ENCODE measurements at regions not wholly inside any gene's neighbourhood (a gene's known extent, or its start where the extent isn't known, plus 50 kb on each side); places are given as distances from the start of the nearest gene placed in this dataset.
A peak's percentile ranks its signal among the peaks of the same experiment; 100 is the strongest.
"Not testable (repeated sequence)": the region's sequence is repeated elsewhere in the genome, so short reads cannot be mapped to it uniquely, and the experiment has no call there.

DNA sequence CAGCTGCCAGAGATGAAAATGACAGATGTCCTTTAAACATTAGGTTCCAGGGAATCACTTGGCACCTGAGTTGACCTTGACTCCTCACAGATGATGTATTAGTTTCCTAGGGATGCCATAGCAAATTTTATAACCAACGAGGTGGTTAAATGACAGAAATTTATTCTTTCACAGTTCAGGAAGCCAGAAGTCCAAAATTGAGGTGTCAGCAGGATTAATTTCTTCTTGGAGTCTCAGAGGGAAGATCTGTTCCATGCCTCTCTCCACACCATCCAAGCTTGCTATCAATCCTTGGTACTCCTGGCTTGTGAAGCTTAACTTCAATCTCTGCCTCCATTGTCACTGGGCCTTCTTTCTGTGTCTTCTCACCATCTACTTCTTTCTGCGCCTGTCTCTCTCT is 249.7 kb upstream of the BTG1 start:
- no peak for DNase-seq (ENCODE audit: low spot score)

DNA sequence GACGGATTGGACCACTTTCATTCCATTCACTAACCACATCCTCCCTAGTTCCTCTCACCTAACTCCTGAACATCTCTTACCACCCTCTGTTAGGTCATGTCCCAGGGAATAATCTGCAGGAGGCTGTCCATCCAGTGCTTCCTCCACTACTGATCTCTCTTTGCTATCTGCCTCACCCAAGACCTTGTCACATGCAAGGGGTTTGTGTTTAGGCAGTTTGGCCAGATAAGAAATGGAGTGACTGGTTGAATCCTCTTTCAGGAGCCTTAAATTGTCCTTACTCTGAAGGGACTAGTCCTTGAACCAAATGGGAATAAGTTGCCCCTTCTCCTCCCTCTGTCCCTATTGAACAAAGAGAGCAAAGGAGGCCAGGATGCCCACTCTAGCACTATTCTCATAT is 249.2 kb upstream of the BTG1 start:
- DNase-seq (ENCODE audit: low spot score): no peak

- DNase-seq (ENCODE audit: low spot score): no peak
Measured at GRCh38 chr12:92393504-92393903, 247.9 kb upstream of the BTG1 start.

DNA sequence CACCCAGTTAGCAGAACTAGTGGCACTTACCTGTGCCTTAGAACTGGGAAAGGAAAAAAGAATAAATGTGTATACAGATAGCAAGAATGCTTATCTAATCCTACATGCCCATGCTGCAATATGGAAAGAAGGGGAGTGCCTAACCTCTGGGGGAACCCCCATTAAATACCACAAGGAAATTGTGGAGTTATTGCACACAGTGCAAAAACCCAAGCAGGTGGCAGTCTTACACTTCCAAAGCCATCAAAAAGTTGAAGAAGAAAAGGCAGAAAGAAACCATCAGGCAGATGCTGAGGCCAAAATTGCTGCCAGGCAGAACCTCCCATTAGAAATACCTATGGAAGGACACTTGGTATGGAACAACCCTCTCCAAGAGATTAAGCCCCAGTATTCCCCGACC is 246.1 kb upstream of the BTG1 start:
- DNase-seq (ENCODE audit: low spot score): not testable (repeated sequence)

DNA sequence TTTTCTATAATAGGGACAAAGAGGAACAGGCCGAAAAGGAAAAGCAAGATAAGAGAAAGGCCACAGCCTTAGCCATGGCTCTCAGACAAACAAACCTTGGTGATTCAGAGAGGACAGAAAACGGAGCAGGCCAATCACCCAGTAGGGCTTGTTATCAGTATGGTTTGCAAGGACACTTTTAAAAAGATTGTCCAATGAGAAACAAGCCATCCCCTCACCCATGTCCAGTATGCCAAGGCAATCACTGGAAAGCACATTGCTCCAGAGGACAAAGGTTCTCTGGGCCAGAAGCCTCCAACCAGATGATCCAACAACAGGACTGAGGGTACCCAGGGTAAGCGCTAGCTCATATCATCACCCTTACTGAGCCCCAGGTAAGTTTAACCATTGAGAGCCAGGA is 243.8 kb upstream of the BTG1 start:
- DNase-seq (ENCODE audit: low spot score): no peak

- DNase-seq (ENCODE audit: low spot score): no peak
Measured at GRCh38 chr12:92385296-92385695, 239.7 kb upstream of the BTG1 start.

- DNase-seq (ENCODE audit: low spot score): no peak
Measured at GRCh38 chr12:92384571-92384970, 238.9 kb upstream of the BTG1 start.

GRCh38 chr12:92382383-92382878 is 236.8 kb upstream of the BTG1 start:
- no peak for DNase-seq (ENCODE audit: low spot score)

GRCh38 chr12:92381856-92382255 is 236.2 kb upstream of the BTG1 start:
- DNase-seq (ENCODE audit: low spot score): no peak

GRCh38 chr12:92378682-92379479 is 233.2 kb upstream of the BTG1 start:
- no peak for DNase-seq (ENCODE audit: low spot score)

GRCh38 chr12:92375504-92375903 is 229.9 kb upstream of the BTG1 start:
- not testable (repeated sequence) for DNase-seq (ENCODE audit: low spot score)

- no peak for DNase-seq (ENCODE audit: low spot score)
Measured at GRCh38 chr12:92370828-92371227, 225.2 kb upstream of the BTG1 start.

DNA sequence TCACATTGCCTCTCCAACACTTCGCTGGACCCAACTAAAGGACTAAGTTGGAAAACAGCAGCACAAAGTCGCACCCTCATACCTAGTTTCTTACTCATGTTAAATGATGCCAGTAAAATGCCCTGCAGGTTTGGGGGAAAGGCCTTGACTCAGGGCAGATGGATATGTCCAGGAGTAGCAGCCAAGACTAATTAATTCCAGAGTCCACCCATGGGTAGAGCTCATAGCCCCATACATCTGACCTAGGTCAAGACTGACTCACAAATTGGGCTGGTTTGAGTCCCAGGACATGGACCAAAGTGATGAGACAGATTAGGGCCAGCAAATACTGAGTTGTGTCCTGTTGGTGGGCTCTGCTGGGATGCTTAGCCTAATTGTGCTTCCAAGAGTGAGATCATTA is 224.0 kb upstream of the BTG1 start:
- peak; percentile 71 for DNase-seq (ENCODE audit: low spot score)

- DNase-seq (ENCODE audit: low spot score): no peak
Measured at GRCh38 chr12:92369056-92369455, 223.4 kb upstream of the BTG1 start.

- DNase-seq (ENCODE audit: low spot score): no peak
Measured at GRCh38 chr12:92365836-92366235, 220.2 kb upstream of the BTG1 start.

DNA sequence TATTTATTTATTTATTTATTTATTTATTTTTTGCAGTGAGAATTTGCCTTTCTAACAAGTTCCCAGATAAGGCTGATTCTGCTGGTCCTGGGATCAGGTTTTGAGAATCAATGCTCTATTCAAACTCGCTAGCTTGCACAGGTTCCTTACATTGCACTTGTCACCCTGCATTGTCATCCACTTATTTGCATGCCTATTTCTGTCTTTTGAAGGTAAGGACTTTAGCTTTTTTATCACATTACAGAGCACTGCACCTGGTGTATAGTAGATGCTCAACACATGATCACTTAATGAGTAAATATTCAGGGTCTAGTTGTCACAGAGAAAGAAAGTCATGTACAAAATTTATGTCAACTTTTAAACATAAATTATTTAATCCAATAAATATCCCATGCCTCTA is 219.7 kb upstream of the BTG1 start:
- DNase-seq (ENCODE audit: low spot score): no peak

DNA sequence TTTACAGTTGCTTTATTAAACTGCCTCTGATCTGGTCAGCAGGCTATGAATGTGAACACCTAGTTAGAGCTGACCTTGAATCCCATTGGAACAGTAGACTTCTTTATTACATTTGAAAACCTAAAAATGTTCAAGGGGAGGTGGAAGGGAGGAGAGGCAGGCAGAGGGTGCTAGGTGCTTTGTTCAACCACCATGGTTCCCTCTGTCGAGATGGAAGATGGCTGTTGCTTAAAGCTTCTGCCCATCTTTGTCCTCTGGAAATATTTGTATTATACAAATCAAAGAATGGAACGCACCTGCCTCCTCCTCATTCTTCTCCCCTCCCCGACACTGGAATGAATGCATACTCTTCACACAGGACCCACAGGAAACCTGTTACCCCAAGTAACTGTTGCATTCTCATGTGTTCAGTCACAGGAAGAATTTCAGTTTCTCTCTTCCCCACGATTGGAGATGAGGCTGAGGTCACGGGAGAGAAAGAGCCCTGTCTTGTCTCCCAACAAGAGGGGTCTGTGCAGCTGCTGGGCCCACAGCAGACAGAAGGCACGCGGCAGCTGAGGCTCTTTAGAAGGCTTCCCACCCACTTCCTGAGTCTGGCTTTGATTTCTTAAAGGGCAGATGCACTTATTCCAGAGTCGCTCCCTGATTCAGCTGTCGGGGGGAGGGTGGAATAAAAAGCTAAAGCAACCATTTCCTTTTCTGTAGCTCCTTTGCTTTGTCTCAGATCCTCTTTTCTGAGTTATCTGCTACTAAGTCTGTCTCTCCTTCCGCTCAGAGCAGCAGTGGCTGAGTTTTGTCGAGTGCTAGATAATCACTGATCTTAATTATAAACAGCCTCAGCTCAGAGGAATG is 217.9 kb upstream of the BTG1 start:
- peak; percentile 14 for DNase-seq (ENCODE audit: low spot score)

DNA sequence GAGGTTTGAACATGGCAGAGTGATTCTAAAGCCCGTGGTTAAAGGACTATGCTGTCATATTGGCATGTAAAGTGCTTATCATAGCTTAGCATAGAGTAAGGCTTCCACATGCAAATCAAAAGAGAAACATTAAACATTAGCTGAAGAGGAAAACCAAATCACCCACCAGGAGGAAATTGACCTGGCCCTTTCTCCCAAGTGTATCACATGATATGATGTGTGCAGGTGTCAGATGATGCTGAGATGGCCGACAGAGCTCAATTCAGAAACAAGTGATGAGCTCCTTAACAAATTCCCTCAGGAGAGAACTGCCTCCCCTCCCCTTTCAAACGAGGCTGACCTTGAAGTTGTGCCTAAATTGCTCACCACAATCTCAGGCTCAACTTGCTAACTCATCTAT is 217.1 kb upstream of the BTG1 start:
- DNase-seq (ENCODE audit: low spot score): peak; percentile 44

DNA sequence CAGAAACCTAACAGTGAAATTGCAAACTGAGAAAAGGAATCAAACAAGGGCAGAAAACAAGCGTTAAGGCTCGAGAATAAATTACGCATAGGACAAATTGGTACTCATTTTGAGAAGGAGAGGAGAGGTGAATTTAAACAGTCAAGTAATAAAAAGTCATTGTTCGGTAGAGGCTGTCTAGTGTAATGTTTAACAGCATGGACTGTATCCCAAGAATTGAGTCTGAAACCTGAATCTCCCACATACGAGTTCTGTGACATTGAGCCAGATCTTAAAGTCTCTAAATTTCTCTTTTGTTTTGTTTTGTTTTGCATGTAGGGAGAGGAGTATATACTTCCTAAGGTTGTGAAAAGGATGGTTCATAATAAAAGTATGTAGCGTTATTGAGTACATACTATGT is 216.5 kb upstream of the BTG1 start:
- peak; percentile 8 for DNase-seq (ENCODE audit: low spot score)

GRCh38 chr12:92360543-92360942 is 214.9 kb upstream of the BTG1 start:
- no peak for DNase-seq (ENCODE audit: low spot score)

GRCh38 chr12:92359581-92360209 is 214.0 kb upstream of the BTG1 start:
- no peak for DNase-seq (ENCODE audit: low spot score)

GRCh38 chr12:92357584-92358261 is 212.1 kb upstream of the BTG1 start:
- DNase-seq (ENCODE audit: low spot score): no peak
